ENCODE measurements at regions not wholly inside any gene's neighbourhood (a gene's known extent, or its start where the extent isn't known, plus 50 kb on each side); places are given as distances from the start of the nearest gene placed in this dataset.

DNA sequence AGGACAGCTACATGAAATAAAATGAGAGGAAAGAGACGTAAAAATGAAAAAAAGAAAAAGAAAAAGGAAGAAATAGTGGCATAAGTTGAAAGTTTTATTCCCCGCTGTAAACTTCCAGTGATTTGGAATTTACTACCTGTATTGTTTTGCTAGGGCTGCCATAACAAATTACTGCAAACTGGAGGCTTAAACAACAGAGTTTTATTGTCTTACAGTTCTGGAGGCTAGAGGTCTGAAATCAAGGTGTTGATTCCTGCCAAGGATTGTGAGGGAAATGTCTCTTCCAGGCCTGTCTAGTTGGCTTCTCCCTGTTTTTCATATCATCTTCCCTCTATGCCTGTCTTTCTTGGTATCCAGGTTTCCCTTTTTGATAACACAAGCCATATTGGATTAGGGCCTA, 119.4 kb upstream of the PACRGL start:
- DNase-seq (ENCODE audit: extremely low read depth, insufficient read length), result no peak
- Histone ChIP-seq H3K4me3 (replicated peaks; ENCODE audit: low read depth, low read length) (no peak overlapping the region), H3K36me3 (ENCODE audit: control insufficient read depth, insufficient read depth, low read length) (no peaks in the 10 kb centered on the region), H3K27me3 (replicated peaks; ENCODE audit: control insufficient read depth, insufficient read depth, low read length) (no peaks in the 10 kb centered on the region)
- TF ChIP-seq, protein P1, sequence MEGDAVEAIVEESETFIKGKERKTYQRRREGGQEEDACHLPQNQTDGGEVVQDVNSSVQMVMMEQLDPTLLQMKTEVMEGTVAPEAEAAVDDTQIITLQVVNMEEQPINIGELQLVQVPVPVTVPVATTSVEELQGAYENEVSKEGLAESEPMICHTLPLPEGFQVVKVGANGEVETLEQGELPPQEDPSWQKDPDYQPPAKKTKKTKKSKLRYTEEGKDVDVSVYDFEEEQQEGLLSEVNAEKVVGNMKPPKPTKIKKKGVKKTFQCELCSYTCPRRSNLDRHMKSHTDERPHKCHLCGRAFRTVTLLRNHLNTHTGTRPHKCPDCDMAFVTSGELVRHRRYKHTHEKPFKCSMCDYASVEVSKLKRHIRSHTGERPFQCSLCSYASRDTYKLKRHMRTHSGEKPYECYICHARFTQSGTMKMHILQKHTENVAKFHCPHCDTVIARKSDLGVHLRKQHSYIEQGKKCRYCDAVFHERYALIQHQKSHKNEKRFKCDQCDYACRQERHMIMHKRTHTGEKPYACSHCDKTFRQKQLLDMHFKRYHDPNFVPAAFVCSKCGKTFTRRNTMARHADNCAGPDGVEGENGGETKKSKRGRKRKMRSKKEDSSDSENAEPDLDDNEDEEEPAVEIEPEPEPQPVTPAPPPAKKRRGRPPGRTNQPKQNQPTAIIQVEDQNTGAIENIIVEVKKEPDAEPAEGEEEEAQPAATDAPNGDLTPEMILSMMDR (IDR thresholded peaks at IDR 0.05; ENCODE audit: insufficient read depth, low read length, poor library complexity, severe bottlenecking), result no peak

DNA sequence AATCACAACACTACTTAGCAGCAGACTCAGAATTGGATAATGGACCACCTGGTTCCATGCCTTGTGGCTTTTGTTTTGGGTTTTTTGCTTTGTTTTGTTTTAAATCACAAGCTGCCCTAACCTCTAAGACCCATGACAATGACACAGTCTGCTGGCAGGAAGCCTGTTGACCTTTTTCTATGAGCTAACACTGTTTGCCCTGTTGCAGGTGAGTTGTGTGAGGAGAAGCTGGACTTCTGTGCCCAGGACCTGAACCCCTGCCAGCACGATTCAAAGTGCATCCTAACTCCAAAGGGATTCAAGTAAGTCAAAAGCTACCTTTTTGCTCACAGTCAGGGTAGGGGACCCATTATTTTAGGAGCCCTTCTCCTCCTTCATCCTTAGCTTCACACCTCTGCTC, 110.8 kb upstream of the PACRGL start:
- no peak for DNase-seq (ENCODE audit: extremely low read depth, insufficient read length)
- Histone ChIP-seq H3K27me3 (replicated peaks; ENCODE audit: control insufficient read depth, insufficient read depth, low read length) (no peaks in the 10 kb centered on the region), H3K36me3 (ENCODE audit: control insufficient read depth, insufficient read depth, low read length) (no peaks in the 10 kb centered on the region), H3K4me3 (replicated peaks; ENCODE audit: low read depth, low read length) (no peak overlapping the region)
- TF ChIP-seq, protein P1 (IDR thresholded peaks at IDR 0.05; ENCODE audit: insufficient read depth, low read length, poor library complexity, severe bottlenecking), result no peak

DNA sequence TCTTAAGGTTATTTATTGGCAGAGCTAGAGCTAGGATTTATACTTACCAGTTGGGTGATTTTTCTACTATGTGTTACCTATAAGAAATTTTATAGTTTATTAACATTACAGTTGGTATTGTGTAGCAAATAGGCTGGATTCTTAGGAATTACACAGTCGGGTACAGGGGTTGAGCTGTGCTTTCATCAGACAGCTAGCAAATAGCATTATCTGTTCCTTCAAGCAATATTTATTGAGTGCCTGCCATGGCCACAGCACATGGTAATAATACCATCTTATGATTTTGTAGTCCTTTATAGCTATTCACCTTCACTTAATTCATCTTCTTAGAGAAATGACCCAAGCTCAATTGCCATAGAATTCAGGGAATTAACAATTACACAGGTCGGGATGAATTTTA, 109.4 kb upstream of the PACRGL start:
- DNase-seq (ENCODE audit: extremely low read depth, insufficient read length), result no peak
- Histone ChIP-seq H3K36me3 (ENCODE audit: control insufficient read depth, insufficient read depth, low read length) (no peaks in the 10 kb centered on the region), H3K27me3 (replicated peaks; ENCODE audit: control insufficient read depth, insufficient read depth, low read length) (no peaks in the 10 kb centered on the region), H3K4me3 (replicated peaks; ENCODE audit: low read depth, low read length) (no peak overlapping the region)
- TF ChIP-seq, protein P1 (IDR thresholded peaks at IDR 0.05; ENCODE audit: insufficient read depth, low read length, poor library complexity, severe bottlenecking), result no peak

DNA sequence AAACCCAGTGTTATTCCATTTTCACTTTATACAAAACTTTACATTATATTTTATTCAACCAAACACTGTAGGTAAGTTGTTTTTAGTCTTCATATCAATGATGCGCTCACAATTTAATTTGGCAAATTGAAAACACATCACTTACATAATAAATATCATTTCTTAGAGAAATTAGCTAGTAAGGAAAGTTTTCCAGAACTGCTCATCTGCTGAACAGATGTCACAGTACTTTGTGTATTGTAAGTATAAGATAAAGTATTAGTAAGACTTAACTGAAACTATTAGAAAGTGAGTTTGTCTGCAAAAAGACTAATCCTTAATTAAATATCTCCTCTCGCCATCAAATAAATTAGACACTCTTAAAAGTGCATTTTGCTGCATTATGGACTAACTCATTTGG, 108.7 kb upstream of the PACRGL start:
- Histone ChIP-seq H3K27me3 (replicated peaks; ENCODE audit: control insufficient read depth, insufficient read depth, low read length) (no peaks in the 10 kb centered on the region), H3K36me3 (ENCODE audit: control insufficient read depth, insufficient read depth, low read length) (no peaks in the 10 kb centered on the region), H3K4me3 (replicated peaks; ENCODE audit: low read depth, low read length) (no peak overlapping the region)
- DNase-seq (ENCODE audit: extremely low read depth, insufficient read length), result no peak
- TF ChIP-seq, protein P1 (IDR thresholded peaks at IDR 0.05; ENCODE audit: insufficient read depth, low read length, poor library complexity, severe bottlenecking), result no peak

DNA sequence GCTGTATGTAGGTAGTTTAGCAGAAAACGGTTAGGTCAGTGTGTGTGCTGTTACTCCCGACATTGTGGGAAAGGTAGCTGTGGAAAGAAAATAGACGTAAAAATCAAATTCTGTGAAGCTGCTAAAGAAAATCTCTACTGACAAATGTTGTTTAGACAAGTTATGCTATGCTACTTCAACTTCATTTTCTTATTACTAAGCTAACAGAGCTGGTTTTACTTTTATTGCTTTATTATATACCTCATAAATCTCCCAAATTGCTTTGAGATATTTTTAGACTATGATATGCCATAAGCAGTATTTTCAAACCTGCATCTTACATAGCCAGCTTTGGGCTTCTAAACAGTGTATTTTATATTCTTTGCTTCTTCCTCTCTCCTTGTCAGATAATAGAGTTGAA, 108.2 kb upstream of the PACRGL start:
- Histone ChIP-seq H3K36me3 (ENCODE audit: control insufficient read depth, insufficient read depth, low read length) (no peaks in the 10 kb centered on the region), H3K27me3 (replicated peaks; ENCODE audit: control insufficient read depth, insufficient read depth, low read length) (no peaks in the 10 kb centered on the region), H3K4me3 (replicated peaks; ENCODE audit: low read depth, low read length) (no peak overlapping the region)
- TF ChIP-seq, protein P1 (IDR thresholded peaks at IDR 0.05; ENCODE audit: insufficient read depth, low read length, poor library complexity, severe bottlenecking), result no peak
- DNase-seq (ENCODE audit: extremely low read depth, insufficient read length), result no peak

DNA sequence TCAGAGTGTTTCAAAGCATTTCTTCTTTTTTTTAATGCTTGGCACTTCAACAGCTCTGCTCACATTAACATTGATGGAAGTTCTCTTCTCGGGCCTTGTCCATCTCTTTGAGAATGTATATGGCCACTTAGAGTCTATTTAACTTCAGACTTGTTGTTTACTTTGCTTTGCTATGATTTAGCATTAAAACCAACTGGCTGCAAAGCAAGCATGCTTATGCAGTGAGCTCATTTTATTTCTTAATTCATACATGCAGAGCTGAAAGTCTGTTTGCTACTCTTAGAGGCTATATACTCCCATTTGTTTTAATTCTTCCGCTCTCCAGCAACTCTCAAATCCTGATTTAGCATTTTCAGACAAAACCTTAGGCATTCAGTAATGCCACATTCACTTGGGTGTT, 107.6 kb upstream of the PACRGL start:
- no peaks in the 10 kb centered on the region for H3K27me3 ChIP-seq (replicated peaks; ENCODE audit: control insufficient read depth, insufficient read depth, low read length)
- H3K36me3 ChIP-seq (ENCODE audit: control insufficient read depth, insufficient read depth, low read length), result no peaks in the 10 kb centered on the region
- no peak for DNase-seq (ENCODE audit: extremely low read depth, insufficient read length)
- TF ChIP-seq, protein P1 (IDR thresholded peaks at IDR 0.05; ENCODE audit: insufficient read depth, low read length, poor library complexity, severe bottlenecking), result no peak
- no peak overlapping the region for H3K4me3 ChIP-seq (replicated peaks; ENCODE audit: low read depth, low read length)

All from GM06990 (cell line).